GM12874 (cell line): ENCODE measurements at regions not wholly inside any gene's neighbourhood (a gene's known extent, or its start where the extent isn't known, plus 50 kb on each side); places are given as distances from the start of the nearest gene placed in this dataset.

ENCODE experiments used
- CTCF ChIP-seq: IDR thresholded peaks from 2 replicates; pipeline ENCODE4 v1.5.1; 2011; ENCODE audit warnings: low read depth, mild to moderate bottlenecking, control low read depth, low read length, moderate library complexity; ENCODE audit not compliant: insufficient read depth

GRCh38 chr19:32101206-32101605 is 244.2 kb upstream of the ZNF507 start:
- TF ChIP-seq CTCF = no peak

GRCh38 chr19:32103541-32103940 is 241.9 kb upstream of the ZNF507 start:
- TF ChIP-seq CTCF = no peak

- no peak for TF ChIP-seq CTCF
Observed at GRCh38 chr19:32104153-32104849, 241.1 kb upstream of the ZNF507 start.

- TF ChIP-seq CTCF = no peak
Observed at GRCh38 chr19:32104850-32105235, 240.6 kb upstream of the ZNF507 start.

GRCh38 chr19:32105527-32106310 is 239.7 kb upstream of the ZNF507 start:
- TF ChIP-seq CTCF = no peak

GRCh38 chr19:32122258-32122657 is 223.2 kb upstream of the ZNF507 start:
- TF ChIP-seq CTCF = no peak

- no peak for TF ChIP-seq CTCF
Observed at GRCh38 chr19:32123355-32123940, 222.0 kb upstream of the ZNF507 start.
